ENCODE measurements at regions not wholly inside any gene's neighbourhood (a gene's known extent, or its start where the extent isn't known, plus 50 kb on each side); places are given as distances from the start of the nearest gene placed in this dataset.
"Not testable (repeated sequence)": the region's sequence is repeated elsewhere in the genome, so short reads cannot be mapped to it uniquely, and the experiment has no call there.

GRCh38 chr9:88897081-88897480 is 94.2 kb upstream of the S1PR3 start:
- Histone ChIP-seq H3K9me3 (replicated peaks) (no peaks in the 10 kb centered on the region), H3K4me3 (no peak overlapping the region), H3K4me1 (no peaks in the 10 kb centered on the region), H3K36me3 (no peaks in the 10 kb centered on the region), H3K27ac (no peak overlapping the region), H3K27me3 (0 out of 2 replicates have a peak, but pooled peaks cover 3% of the 10 kb centered on the region)
- DNase-seq: no peak

GRCh38 chr9:88898039-88898720 is 93.1 kb upstream of the S1PR3 start:
- H3K27me3 ChIP-seq: 0 out of 2 replicates have a peak, but pooled peaks cover 3% of the 10 kb centered on the region
- H3K36me3 ChIP-seq: no peaks in the 10 kb centered on the region
- no peak for DNase-seq
- H3K27ac ChIP-seq: no peak overlapping the region
- H3K9me3 ChIP-seq (replicated peaks): no peaks in the 10 kb centered on the region
- H3K4me3 ChIP-seq: no peak overlapping the region
- no peaks in the 10 kb centered on the region for H3K4me1 ChIP-seq

- Histone ChIP-seq H3K4me1 (no peaks in the 10 kb centered on the region), H3K4me3 (no peak overlapping the region), H3K27ac (no peak overlapping the region), H3K9me3 (replicated peaks) (no peaks in the 10 kb centered on the region), H3K27me3 (0 out of 2 replicates have a peak, but pooled peaks cover 6% of the 10 kb centered on the region), H3K36me3 (no peaks in the 10 kb centered on the region)
- DNase-seq: no peak
Measured at GRCh38 chr9:88905506-88905905, 85.8 kb upstream of the S1PR3 start.

- H3K4me3 ChIP-seq: no peak overlapping the region
Measured at GRCh38 chr9:88915916-88916315, 75.4 kb upstream of the S1PR3 start.

GRCh38 chr9:88916894-88917293 is 74.4 kb upstream of the S1PR3 start:
- Histone ChIP-seq H3K9me3 (replicated peaks) (no peaks in the 10 kb centered on the region), H3K27me3 (no peaks in the 10 kb centered on the region), H3K4me1 (no peaks in the 10 kb centered on the region; the same call in 1 of the 2 replicates), H3K4me3 (no peak overlapping the region), H3K36me3 (no peaks in the 10 kb centered on the region), H3K27ac (no peak overlapping the region)
- no peak for DNase-seq

More at GRCh38 chr9:88915916-88916315, 75.4 kb upstream of the S1PR3 start:
- H3K4me1 ChIP-seq: no peaks in the 10 kb centered on the region; the same call in 1 of the 2 replicates
- no peaks in the 10 kb centered on the region for H3K9me3 ChIP-seq (replicated peaks)
- DNase-seq: no peak
- H3K27me3 ChIP-seq: no peaks in the 10 kb centered on the region
- H3K36me3 ChIP-seq: no peaks in the 10 kb centered on the region
- H3K27ac ChIP-seq: no peak overlapping the region

- Histone ChIP-seq H3K4me3 (no peak overlapping the region), H3K9me3 (replicated peaks) (no peaks in the 10 kb centered on the region), H3K27ac (no peak overlapping the region), H3K27me3 (no peaks in the 10 kb centered on the region), H3K36me3 (no peaks in the 10 kb centered on the region), H3K4me1 (no peaks in the 10 kb centered on the region; the same call in 1 of the 2 replicates)
- no peak for DNase-seq
Measured at GRCh38 chr9:88917375-88917774, 73.9 kb upstream of the S1PR3 start.

- DNase-seq; H3K27me3 ChIP-seq; H3K4me1 ChIP-seq; H3K27ac ChIP-seq; H3K4me3 ChIP-seq; H3K9me3 ChIP-seq (replicated peaks); H3K36me3 ChIP-seq: not testable (repeated sequence)
Measured at GRCh38 chr9:88918537-88918936, 72.7 kb upstream of the S1PR3 start.

GRCh38 chr9:88920645-88921044 is 70.6 kb upstream of the S1PR3 start:
- no peaks in the 10 kb centered on the region for H3K4me1 ChIP-seq
- H3K4me3 ChIP-seq: no peak overlapping the region
- no peak for DNase-seq
- H3K9me3 ChIP-seq (replicated peaks): no peaks in the 10 kb centered on the region
- H3K27me3 ChIP-seq: no peaks in the 10 kb centered on the region; the same call in 1 of the 2 replicates
- H3K27ac ChIP-seq: no peak overlapping the region
- H3K36me3 ChIP-seq: no peaks in the 10 kb centered on the region

GRCh38 chr9:88922091-88922490 is 69.2 kb upstream of the S1PR3 start:
- Histone ChIP-seq H3K36me3 (no peaks in the 10 kb centered on the region), H3K9me3 (replicated peaks) (no peaks in the 10 kb centered on the region), H3K4me1 (no peaks in the 10 kb centered on the region), H3K27me3 (no peaks in the 10 kb centered on the region; the same call in 1 of the 2 replicates), H3K4me3 (no peak overlapping the region), H3K27ac (no peak overlapping the region)
- no peak for DNase-seq

GRCh38 chr9:88923092-88923491 is 68.2 kb upstream of the S1PR3 start:
- no peak for DNase-seq
- H3K36me3 ChIP-seq: no peaks in the 10 kb centered on the region
- H3K4me3 ChIP-seq: no peak overlapping the region
- no peaks in the 10 kb centered on the region; the same call in 1 of the 2 replicates for H3K27me3 ChIP-seq
- no peaks in the 10 kb centered on the region for H3K4me1 ChIP-seq
- no peak overlapping the region for H3K27ac ChIP-seq
- no peaks in the 10 kb centered on the region for H3K9me3 ChIP-seq (replicated peaks)

GRCh38 chr9:88923653-88924288 is 67.5 kb upstream of the S1PR3 start:
- Histone ChIP-seq H3K27me3 (no peaks in the 10 kb centered on the region; the same call in 1 of the 2 replicates), H3K36me3 (no peaks in the 10 kb centered on the region), H3K4me3 (no peak overlapping the region), H3K9me3 (replicated peaks) (no peaks in the 10 kb centered on the region), H3K4me1 (no peaks in the 10 kb centered on the region), H3K27ac (no peak overlapping the region)
- DNase-seq: no peak

GRCh38 chr9:88925481-88925880 is 65.8 kb upstream of the S1PR3 start:
- no peaks in the 10 kb centered on the region for H3K36me3 ChIP-seq
- no peak overlapping the region for H3K4me3 ChIP-seq
- H3K27me3 ChIP-seq: no peaks in the 10 kb centered on the region; the same call in 1 of the 2 replicates
- no peak overlapping the region for H3K27ac ChIP-seq
- H3K9me3 ChIP-seq (replicated peaks): no peaks in the 10 kb centered on the region
- no peak for DNase-seq
- no peaks in the 10 kb centered on the region for H3K4me1 ChIP-seq

GRCh38 chr9:88926781-88927505 is 64.3 kb upstream of the S1PR3 start:
- Histone ChIP-seq H3K4me1 (no peaks in the 10 kb centered on the region), H3K4me3 (no peak overlapping the region), H3K36me3 (no peaks in the 10 kb centered on the region), H3K27ac (no peak overlapping the region), H3K9me3 (replicated peaks) (no peaks in the 10 kb centered on the region), H3K27me3 (no peaks in the 10 kb centered on the region; the same call in 1 of the 2 replicates)
- no peak for DNase-seq

GRCh38 chr9:88927510-88927909 is 63.8 kb upstream of the S1PR3 start:
- Histone ChIP-seq H3K9me3 (replicated peaks) (no peaks in the 10 kb centered on the region), H3K27ac (no peak overlapping the region), H3K4me1 (no peaks in the 10 kb centered on the region), H3K4me3 (no peak overlapping the region), H3K36me3 (no peaks in the 10 kb centered on the region), H3K27me3 (no peaks in the 10 kb centered on the region; the same call in 1 of the 2 replicates)
- DNase-seq: no peak

- Histone ChIP-seq H3K36me3 (no peaks in the 10 kb centered on the region), H3K27me3 (no peaks in the 10 kb centered on the region), H3K27ac (no peak overlapping the region), H3K4me3 (no peak overlapping the region), H3K9me3 (replicated peaks) (no peaks in the 10 kb centered on the region), H3K4me1 (no peaks in the 10 kb centered on the region)
- DNase-seq: no peak
Measured at GRCh38 chr9:88930716-88931115, 60.6 kb upstream of the S1PR3 start.

All from SJCRH30 (cell line).